ENCODE measurements at regions not wholly inside any gene's neighbourhood (a gene's known extent, or its start where the extent isn't known, plus 50 kb on each side); places are given as distances from the start of the nearest gene placed in this dataset.

GRCh38 chr19:29268103-29268502, 55.2 kb upstream of the UQCRFS1 start:
- Mint-ChIP-seq H3K4me3 (ENCODE audit: unreplicated experiment) (no peak overlapping the region), H3K4me1 (ENCODE audit: low read depth, unreplicated experiment) (no peaks in the 10 kb centered on the region), H3K36me3 (ENCODE audit: low read depth, unreplicated experiment) (peaks cover 2% of the 10 kb centered on the region), H3K9me3 (ENCODE audit: unreplicated experiment) (peaks cover 8% of the 10 kb centered on the region), H3K27me3 (ENCODE audit: low read depth, unreplicated experiment) (peaks cover 37% of the 10 kb centered on the region), H3K27ac (ENCODE audit: unreplicated experiment) (no peak overlapping the region)
- Histone ChIP-seq H3K9me3 (ENCODE audit: insufficient read depth, low read depth, low read length) (no peaks in the 10 kb centered on the region), H4K20me1 (ENCODE audit: insufficient read depth, low read length) (no peaks in the 10 kb centered on the region), H3K27ac (ENCODE audit: low read depth, low read length) (no peak overlapping the region), H3K4me1 (ENCODE audit: insufficient read depth, low read length) (no peaks in the 10 kb centered on the region), H3K27me3 (ENCODE audit: insufficient read depth, low read length) (no peaks in the 10 kb centered on the region), H3K4me3 (ENCODE audit: insufficient read depth, low read depth, low read length) (no peak overlapping the region), H3K79me2 (ENCODE audit: insufficient read depth, low read length) (no peaks in the 10 kb centered on the region), H2AFZ (ENCODE audit: low read depth, low read length) (no peak overlapping the region), H3K4me2 (ENCODE audit: low read length) (no peak overlapping the region), H3K9ac (ENCODE audit: low read length) (no peak overlapping the region), H3K36me3 (ENCODE audit: insufficient read depth, low read length) (no peaks in the 10 kb centered on the region)
- DNase-seq (ENCODE audit: low read depth) (no peak), FAIRE-seq (no peak)
- TF ChIP-seq EZH2 (IDR thresholded peaks at IDR 0.05; ENCODE audit: insufficient read depth, low read length) (no peak), CTCF (IDR thresholded peaks at IDR 0.05; ENCODE audit: insufficient read depth, low read depth, low read length) (no peak)

GRCh38 chr19:29268721-29269393, 55.9 kb upstream of the UQCRFS1 start:
- no peak overlapping the region for H3K4me2 ChIP-seq (ENCODE audit: low read length)
- TF ChIP-seq EZH2 (IDR thresholded peaks at IDR 0.05; ENCODE audit: insufficient read depth, low read length) (no peak), CTCF (IDR thresholded peaks at IDR 0.05; ENCODE audit: insufficient read depth, low read depth, low read length) (no peak)
- Mint-ChIP-seq H3K27ac (ENCODE audit: unreplicated experiment) (no peak overlapping the region), H3K36me3 (ENCODE audit: low read depth, unreplicated experiment) (peaks cover 2% of the 10 kb centered on the region), H3K4me1 (ENCODE audit: low read depth, unreplicated experiment) (no peaks in the 10 kb centered on the region), H3K4me3 (ENCODE audit: unreplicated experiment) (no peak overlapping the region), H3K9me3 (ENCODE audit: unreplicated experiment) (peaks cover 8% of the 10 kb centered on the region), H3K27me3 (ENCODE audit: low read depth, unreplicated experiment) (peaks cover 32% of the 10 kb centered on the region)
- no peaks in the 10 kb centered on the region for H3K4me1 ChIP-seq (ENCODE audit: insufficient read depth, low read length)
- no peak overlapping the region for H3K27ac ChIP-seq (ENCODE audit: low read depth, low read length)
- H3K36me3 ChIP-seq (ENCODE audit: insufficient read depth, low read length): no peaks in the 10 kb centered on the region
- H3K79me2 ChIP-seq (ENCODE audit: insufficient read depth, low read length): no peaks in the 10 kb centered on the region
- no peaks in the 10 kb centered on the region for H3K9me3 ChIP-seq (ENCODE audit: insufficient read depth, low read depth, low read length)
- no peak overlapping the region for H3K9ac ChIP-seq (ENCODE audit: low read length)
- DNase-seq (ENCODE audit: low read depth): no peak
- H3K27me3 ChIP-seq (ENCODE audit: insufficient read depth, low read length): no peaks in the 10 kb centered on the region
- H4K20me1 ChIP-seq (ENCODE audit: insufficient read depth, low read length): no peaks in the 10 kb centered on the region
- no peak overlapping the region for H2AFZ ChIP-seq (ENCODE audit: low read depth, low read length)
- FAIRE-seq: no peak
- no peak overlapping the region for H3K4me3 ChIP-seq (ENCODE audit: insufficient read depth, low read depth, low read length)

GRCh38 chr19:29269641-29270040, 56.7 kb upstream of the UQCRFS1 start:
- Histone ChIP-seq H3K79me2 (ENCODE audit: insufficient read depth, low read length) (no peaks in the 10 kb centered on the region), H3K9me3 (ENCODE audit: insufficient read depth, low read depth, low read length) (no peaks in the 10 kb centered on the region), H3K27me3 (ENCODE audit: insufficient read depth, low read length) (no peaks in the 10 kb centered on the region), H3K4me1 (ENCODE audit: insufficient read depth, low read length) (no peaks in the 10 kb centered on the region), H3K4me2 (ENCODE audit: low read length) (no peak overlapping the region), H3K36me3 (ENCODE audit: insufficient read depth, low read length) (no peaks in the 10 kb centered on the region), H3K4me3 (ENCODE audit: insufficient read depth, low read depth, low read length) (no peak overlapping the region), H4K20me1 (ENCODE audit: insufficient read depth, low read length) (no peaks in the 10 kb centered on the region), H3K27ac (ENCODE audit: low read depth, low read length) (no peak overlapping the region), H2AFZ (ENCODE audit: low read depth, low read length) (no peak overlapping the region), H3K9ac (ENCODE audit: low read length) (no peak overlapping the region)
- H3K9me3 Mint-ChIP-seq (ENCODE audit: unreplicated experiment): peaks cover 8% of the 10 kb centered on the region
- H3K36me3 Mint-ChIP-seq (ENCODE audit: low read depth, unreplicated experiment): peaks cover 2% of the 10 kb centered on the region
- H3K4me1 Mint-ChIP-seq (ENCODE audit: low read depth, unreplicated experiment): no peaks in the 10 kb centered on the region
- no peak for TF ChIP-seq EZH2 (IDR thresholded peaks at IDR 0.05; ENCODE audit: insufficient read depth, low read length)
- no peak for TF ChIP-seq CTCF (IDR thresholded peaks at IDR 0.05; ENCODE audit: insufficient read depth, low read depth, low read length)
- no peak for DNase-seq (ENCODE audit: low read depth)
- H3K4me3 Mint-ChIP-seq (ENCODE audit: unreplicated experiment): no peak overlapping the region
- FAIRE-seq: no peak
- peaks cover 37% of the 10 kb centered on the region for H3K27me3 Mint-ChIP-seq (ENCODE audit: low read depth, unreplicated experiment)
- H3K27ac Mint-ChIP-seq (ENCODE audit: unreplicated experiment): no peak overlapping the region

All from astrocyte (in vitro differentiated cells and primary cell).